CD4-positive, alpha-beta T cell treated with Interferon gamma for 1 hour (primary cell): ENCODE measurements at regions not wholly inside any gene's neighbourhood (a gene's known extent, or its start where the extent isn't known, plus 50 kb on each side); places are given as distances from the start of the nearest gene placed in this dataset.
"Not testable (repeated sequence)": the region's sequence is repeated elsewhere in the genome, so short reads cannot be mapped to it uniquely, and the experiment has no call there.

Experiments used
- DNase-seq: peaks from one replicate; pipeline ENCODE4 v3.0.0-alpha.2; 2020

GRCh38 chr3:25844891-25845290 is 55.0 kb downstream of the OXSM start:
- no peak for DNase-seq

DNA sequence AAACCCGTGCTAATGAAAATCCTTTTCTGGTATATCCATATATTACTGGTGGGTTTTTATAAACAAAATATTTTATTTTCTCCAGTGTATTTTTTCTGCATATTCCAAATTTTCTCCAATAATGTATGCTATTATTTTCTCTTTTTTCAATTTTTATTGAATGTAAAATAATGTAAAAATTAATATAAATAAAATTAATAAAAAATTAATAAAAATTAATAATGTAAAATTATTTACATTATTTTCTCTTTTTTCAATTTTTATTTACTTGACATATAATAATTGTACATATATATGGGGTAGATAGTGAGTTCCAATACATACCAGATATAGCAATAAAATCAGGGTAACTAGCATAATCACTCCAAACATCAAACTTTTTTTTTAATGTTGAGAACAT is 56.4 kb downstream of the OXSM start:
- no peak for DNase-seq

GRCh38 chr3:25849091-25849490 is 59.2 kb downstream of the OXSM start:
- DNase-seq = no peak

GRCh38 chr3:25849641-25850385 is 59.9 kb downstream of the OXSM start:
- DNase-seq = no peak

DNA sequence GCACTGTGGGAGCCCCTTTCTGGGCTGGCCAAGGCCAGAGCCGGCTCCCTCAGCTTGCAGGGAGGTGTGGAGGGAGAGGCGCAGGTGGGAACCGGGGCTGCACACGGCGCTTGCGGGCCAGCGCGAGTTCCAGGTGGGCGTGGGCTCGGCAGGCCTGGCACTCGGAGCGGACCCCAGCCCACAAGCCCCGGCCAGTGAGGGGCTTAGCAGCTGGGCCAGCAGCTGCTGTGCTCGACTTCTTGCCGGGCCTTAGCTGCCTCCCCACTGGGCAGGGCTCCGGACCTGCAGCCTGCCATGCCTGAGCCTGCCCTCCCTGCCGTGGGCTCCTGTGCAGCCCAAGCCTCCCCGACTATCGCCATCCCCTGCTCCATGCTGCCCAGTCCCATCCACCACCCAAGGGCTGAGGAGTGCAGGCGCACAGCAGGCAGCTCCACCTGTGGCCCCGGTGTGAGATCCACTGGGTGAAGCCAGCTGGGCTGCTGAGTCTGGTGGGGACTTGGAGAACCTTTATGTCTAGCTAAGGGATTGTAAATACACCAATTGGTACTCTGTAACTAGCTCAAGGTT is 61.9 kb downstream of the OXSM start:
- not testable (repeated sequence) for DNase-seq

- no peak for DNase-seq
Observed at GRCh38 chr3:25854214-25854613, 64.3 kb downstream of the OXSM start.

- no peak for DNase-seq
Observed at GRCh38 chr3:25854635-25855034, 64.7 kb downstream of the OXSM start.

DNA sequence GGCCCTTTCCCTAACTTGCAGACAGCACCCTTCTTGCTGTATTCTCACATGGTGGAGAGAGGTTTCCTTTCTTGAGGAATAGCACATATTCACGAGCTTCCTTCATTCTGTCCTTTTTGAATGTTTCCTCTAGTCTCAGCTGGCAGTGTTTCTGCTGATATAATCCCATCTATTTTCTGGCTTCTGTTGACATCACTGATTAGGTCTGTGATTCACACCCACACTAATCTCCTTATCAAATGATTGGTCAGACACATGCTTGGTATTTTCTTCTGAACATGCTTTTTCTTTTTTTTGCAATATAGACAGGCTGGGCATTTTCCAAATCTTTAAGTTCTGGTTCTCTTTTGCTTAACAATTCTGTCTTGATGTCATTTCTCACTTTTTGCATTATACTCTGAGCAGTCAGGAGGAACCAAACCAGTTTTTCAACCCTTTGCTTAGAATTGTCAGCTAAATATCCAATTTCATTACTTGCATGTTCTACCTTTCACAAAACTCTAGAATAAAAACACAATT is 65.4 kb downstream of the OXSM start:
- no peak for DNase-seq

- DNase-seq = no peak
Observed at GRCh38 chr3:25856902-25857518, 67.1 kb downstream of the OXSM start.

DNA sequence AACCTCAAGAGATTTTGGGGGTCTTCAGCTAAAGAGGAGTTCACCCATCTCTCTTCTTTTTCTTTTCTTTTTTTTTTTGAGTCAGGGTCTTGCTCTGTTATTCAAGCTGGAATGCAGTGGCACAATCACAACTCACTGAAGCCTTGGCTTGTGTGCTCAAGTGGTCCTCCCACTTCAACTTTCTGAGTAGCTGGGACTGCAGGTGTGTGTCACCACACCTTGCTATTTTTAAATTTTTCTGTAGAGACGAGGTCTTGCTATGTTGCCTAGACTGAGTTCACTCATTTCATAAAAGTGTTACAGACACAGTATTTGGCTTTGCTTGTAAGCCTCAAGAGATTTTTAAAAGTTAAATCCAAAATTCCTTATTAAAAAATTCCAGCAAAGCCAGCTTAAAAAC is 71.7 kb downstream of the OXSM start:
- no peak for DNase-seq

DNA sequence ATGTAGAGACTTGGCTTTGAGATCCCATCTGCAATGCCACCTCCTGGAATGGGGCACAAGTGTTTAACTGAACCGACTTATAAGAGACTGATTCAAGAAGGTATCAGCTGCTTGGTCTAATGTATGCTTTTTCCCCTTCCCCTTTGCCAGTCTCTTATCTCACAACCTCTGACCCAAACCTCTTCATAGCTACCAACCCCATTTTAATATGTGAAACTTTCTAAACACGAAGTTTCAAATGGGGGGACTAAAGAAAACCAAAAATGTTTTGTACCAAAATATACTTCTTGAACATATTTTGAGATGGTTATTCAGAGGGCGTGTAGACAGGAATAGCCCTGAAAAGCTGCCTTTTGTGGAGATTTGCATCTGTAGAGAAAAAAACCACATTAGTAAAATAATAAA is 73.1 kb downstream of the OXSM start:
- DNase-seq = no peak

GRCh38 chr3:25863416-25863959 is 73.6 kb downstream of the OXSM start:
- no peak for DNase-seq

DNA sequence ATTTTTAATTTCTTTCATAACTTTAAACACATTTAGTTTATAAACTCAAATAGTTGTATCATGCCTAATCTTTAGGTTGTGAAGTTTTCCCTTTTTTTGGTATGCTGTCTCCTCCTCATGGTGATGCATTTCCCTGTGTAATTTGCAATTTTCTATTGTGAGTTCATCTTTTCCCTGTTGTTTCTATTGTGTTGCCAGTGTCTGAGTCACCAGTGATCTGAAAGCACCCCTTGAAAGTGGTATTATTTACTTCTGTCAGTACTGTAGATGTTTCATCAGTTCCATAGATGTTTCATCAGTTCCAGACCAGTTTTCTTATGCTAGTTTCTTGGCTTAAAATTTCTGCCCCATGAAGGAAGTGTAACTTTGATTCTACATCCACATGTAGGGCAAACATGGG is 80.6 kb downstream of the OXSM start:
- no peak for DNase-seq

DNA sequence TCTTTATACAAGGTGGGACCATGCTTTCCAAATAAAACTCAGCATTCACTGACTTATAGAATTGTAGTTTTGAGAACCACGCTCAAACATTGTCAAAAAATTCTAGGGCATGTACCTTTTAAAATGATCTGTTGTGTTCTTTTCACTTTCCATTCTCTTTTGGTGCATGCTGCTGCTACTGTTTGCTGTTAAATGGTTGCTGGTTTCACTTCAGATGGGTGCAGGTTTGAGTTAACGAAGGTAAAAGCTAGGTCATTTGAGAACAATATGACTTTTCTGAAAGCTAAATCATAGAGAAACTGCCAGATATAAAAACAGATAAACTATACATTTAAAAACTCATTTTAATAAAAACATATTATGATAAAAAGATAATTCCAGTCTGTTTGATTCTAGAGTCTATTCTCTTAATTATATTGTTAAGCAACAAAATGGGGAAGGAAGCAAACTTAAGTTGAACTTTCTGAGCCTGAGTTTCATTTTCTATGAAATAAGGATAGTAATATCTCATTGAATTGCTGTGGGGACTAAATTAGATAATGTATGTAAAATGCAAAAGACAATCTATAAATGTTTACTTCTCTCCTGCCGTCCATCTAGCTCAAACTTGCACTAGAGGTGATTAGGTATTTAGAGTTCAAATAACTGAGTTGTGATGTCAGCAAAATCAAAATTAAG is 82.4 kb downstream of the OXSM start:
- DNase-seq = no peak

GRCh38 chr3:25883492-25883891 is 93.6 kb downstream of the OXSM start:
- no peak for DNase-seq

GRCh38 chr3:25884981-25885380 is 95.1 kb downstream of the OXSM start:
- no peak for DNase-seq

DNA sequence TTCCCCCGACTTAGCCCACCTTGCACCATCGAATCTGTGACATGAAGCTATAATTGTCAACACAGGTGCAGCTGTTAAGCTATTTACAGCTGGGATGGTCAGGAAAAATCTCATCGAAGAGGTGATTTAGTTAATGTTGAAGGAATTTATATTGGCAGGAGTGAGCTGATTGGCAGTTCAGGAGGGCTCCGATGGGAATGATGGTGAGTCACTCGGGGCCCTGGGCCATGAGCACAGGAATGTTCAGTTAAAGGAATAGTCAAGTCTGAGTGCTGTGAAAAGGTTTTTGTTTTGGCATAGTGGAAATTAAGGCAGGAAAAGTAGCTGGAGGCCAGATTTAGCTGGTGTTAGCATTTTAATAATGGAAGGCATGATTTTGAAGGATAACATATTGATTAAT is 95.7 kb downstream of the OXSM start:
- DNase-seq = no peak

DNA sequence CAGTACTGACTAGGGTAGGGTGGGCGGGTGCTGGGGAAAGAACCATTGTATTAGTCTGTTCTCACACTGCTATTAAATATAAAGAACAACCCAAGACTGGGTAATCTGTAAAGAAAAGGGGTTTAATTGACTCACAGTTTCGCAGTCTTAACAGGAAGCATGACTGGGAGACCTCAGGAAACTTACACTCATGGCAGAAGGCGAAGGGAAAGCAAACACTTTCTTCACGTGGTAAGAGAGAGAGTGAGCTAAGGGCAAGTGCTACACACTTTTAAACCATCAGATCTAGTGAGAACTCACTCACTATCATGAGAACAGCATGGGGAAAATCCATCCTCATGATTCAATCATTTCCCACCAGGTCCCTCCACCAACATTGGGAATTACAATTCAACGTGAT is 98.0 kb downstream of the OXSM start:
- no peak for DNase-seq

DNA sequence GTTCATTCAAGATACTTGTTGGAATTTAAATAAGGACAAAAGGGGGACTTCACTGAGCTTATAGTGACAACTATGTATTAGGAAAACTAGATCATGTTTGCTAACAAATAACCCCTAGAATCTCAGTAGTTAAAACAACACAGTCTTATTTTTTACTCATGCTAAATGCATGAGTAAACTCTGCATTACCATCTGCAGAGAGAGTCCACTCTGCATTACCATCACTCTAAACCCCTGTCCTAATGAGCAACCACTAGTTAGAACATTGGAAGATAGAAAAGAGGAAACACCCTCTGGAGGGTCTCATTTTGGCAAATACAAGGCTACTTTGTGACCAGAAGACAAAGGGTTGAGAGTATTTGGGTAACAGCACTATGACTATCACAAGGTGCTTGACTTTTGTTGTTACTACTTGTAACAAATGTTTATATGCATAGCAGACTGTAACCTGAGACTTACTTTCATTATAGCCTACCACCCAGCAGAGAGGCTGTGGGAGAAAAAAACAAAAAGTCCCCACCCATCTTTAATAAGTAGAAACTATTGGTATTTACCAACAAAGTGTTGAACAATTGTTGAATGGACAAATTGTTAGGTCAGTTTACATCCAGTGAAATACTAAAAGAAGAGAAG is 99.1 kb downstream of the OXSM start:
- DNase-seq = no peak

DNA sequence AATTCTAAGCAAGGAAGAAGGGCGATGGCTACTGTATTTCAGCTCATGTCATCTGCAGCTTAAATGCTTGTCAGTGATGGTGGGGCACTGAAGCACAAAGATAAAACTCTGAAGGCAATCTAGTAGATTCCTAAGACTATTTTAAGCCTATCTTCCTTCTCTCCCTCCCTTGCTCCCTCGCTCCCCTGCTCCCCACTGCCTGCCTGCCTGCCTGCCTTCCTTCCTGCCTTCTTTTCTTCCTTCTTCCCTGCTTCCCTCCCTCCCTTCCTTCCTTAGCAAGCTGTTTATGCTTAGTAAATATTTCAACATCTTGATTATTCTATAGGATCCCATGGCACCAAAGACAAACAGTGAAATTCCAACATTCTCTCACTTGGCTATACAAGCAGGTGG is 99.6 kb downstream of the OXSM start:
- DNase-seq = no peak

- no peak for DNase-seq
Observed at GRCh38 chr3:25894101-25894500, 104.2 kb downstream of the OXSM start.

DNA sequence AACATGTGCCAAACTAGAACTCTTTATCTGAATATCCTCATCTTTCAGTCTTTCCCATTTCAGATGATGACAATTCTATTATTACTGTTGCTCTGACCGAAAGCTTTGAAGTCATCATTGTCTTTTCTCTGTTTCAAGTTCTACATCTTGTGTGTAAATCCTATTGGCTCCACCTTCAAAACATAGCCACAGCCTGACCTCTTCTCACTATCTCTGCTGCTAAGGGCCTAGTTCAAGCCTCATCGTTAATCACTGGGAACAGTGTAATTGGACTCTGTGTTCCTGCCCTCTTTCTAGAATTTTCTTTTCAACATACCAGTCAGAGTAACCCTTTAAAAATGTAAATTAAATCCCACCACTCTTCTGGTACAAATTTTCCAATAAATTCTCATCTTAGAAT is 105.1 kb downstream of the OXSM start:
- DNase-seq = no peak

DNA sequence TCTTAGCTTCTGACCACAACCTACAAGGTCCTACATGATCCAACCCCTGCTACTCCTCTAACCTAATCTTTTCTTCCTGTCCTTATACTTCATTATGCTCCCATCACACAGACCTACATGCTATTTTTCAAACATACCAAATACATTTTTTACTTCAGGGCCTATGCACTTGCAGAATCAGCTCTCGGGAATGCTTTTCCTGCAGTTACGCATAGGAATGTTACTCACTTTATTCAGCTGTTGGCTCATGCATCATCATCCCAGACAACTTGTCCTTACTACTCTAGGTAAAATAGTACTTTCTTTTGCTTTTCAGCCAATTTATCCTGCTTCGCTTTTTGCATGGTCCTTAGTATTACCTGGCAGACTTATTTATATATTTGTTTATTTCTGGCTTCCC is 105.6 kb downstream of the OXSM start:
- no peak for DNase-seq
